Fibroblast of the aortic adventitia (primary cell): ENCODE measurements at regions not wholly inside any gene's neighbourhood (a gene's known extent, or its start where the extent isn't known, plus 50 kb on each side); places are given as distances from the start of the nearest gene placed in this dataset.

Source experiments
- DNase-seq: peaks from one replicate; pipeline ENCODE4 v3.0.0-alpha.2; 2010; ENCODE audit warnings: low read depth
- H3K4me3 ChIP-seq: 2 replicates; pipeline ENCODE4 v1.5.1; 2011; ENCODE audit warnings: low read depth, mild to moderate bottlenecking, control low read depth, low read length, moderate library complexity
- TF ChIP-seq, protein P1 (sequence below): IDR thresholded peaks from 2 replicates; pipeline ENCODE4 v1.5.1; 2011; ENCODE audit warnings: mild to moderate bottlenecking, low read length, control low read depth, inconsistent platforms; ENCODE audit not compliant: insufficient read depth

- TF ChIP-seq, protein P1, sequence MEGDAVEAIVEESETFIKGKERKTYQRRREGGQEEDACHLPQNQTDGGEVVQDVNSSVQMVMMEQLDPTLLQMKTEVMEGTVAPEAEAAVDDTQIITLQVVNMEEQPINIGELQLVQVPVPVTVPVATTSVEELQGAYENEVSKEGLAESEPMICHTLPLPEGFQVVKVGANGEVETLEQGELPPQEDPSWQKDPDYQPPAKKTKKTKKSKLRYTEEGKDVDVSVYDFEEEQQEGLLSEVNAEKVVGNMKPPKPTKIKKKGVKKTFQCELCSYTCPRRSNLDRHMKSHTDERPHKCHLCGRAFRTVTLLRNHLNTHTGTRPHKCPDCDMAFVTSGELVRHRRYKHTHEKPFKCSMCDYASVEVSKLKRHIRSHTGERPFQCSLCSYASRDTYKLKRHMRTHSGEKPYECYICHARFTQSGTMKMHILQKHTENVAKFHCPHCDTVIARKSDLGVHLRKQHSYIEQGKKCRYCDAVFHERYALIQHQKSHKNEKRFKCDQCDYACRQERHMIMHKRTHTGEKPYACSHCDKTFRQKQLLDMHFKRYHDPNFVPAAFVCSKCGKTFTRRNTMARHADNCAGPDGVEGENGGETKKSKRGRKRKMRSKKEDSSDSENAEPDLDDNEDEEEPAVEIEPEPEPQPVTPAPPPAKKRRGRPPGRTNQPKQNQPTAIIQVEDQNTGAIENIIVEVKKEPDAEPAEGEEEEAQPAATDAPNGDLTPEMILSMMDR: no peak
- DNase-seq: no peak
- no peak overlapping the region for H3K4me3 ChIP-seq
These were observed 1667.8 kb downstream of the PCDH9 start for GRCh38 chr13:65562305-65562704.

GRCh38 chr13:65560936-65561335, 1669.2 kb downstream of the PCDH9 start:
- DNase-seq: no peak
- no peak overlapping the region for H3K4me3 ChIP-seq
- TF ChIP-seq, protein P1: no peak

- H3K4me3 ChIP-seq: no peak overlapping the region
- DNase-seq: no peak
- TF ChIP-seq, protein P1: no peak
These were observed 1674.2 kb downstream of the PCDH9 start for GRCh38 chr13:65555962-65556361.

- H3K4me3 ChIP-seq: no peak overlapping the region
- DNase-seq: no peak
- TF ChIP-seq, protein P1: no peak
These were observed 1676.9 kb downstream of the PCDH9 start for GRCh38 chr13:65553096-65553727.

GRCh38 chr13:65551208-65551607, 1678.9 kb downstream of the PCDH9 start:
- no peak overlapping the region for H3K4me3 ChIP-seq
- TF ChIP-seq, protein P1: no peak
- DNase-seq: no peak

GRCh38 chr13:65540175-65540574, 1690.0 kb downstream of the PCDH9 start:
- peak; percentile 7 for DNase-seq
- TF ChIP-seq, protein P1: no peak
- no peak overlapping the region for H3K4me3 ChIP-seq

DNA sequence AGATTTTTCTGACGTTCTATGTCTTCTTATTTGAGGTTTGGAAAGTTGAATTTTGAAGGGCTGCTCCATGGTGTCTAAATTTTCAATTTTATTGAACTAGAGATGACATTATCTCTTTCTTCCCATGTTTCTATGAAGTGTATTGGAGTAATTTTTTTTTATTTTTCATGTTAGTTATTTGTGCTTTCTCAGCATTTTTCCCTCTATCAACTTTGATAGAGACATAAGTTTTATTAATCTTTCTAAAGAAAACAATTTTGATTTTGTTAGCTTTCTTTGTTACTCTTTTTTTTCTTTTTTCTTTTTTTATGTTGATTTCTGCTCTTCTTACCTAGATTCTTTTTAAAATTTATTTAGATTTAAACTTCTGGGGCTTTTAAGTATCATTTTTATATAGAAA, 1694.8 kb downstream of the PCDH9 start:
- DNase-seq: no peak
- no peak overlapping the region for H3K4me3 ChIP-seq
- TF ChIP-seq, protein P1: no peak
